ENCODE measurements at regions not wholly inside any gene's neighbourhood (a gene's known extent, or its start where the extent isn't known, plus 50 kb on each side); places are given as distances from the start of the nearest gene placed in this dataset.

GRCh38 chr2:109070290-109070689 lies 58.7 kb upstream of the SH3RF3 start:
- H2AK5ac ChIP-seq (ENCODE audit: low read length, severe bottlenecking) = no peak overlapping the region
- H2BK15ac ChIP-seq (ENCODE audit: low read depth, poor library complexity, severe bottlenecking) = no peak overlapping the region
- no peaks in the 10 kb centered on the region for H3K36me3 ChIP-seq (ENCODE audit: control insufficient read depth in 1 of 2, insufficient read depth in 2 of 2, low read depth in 1 of 2, low read length in 2 of 2)
- no peaks in the 10 kb centered on the region for H3K4me1 ChIP-seq (ENCODE audit: control insufficient read depth, insufficient read depth, low read depth, low read length)
- no peak overlapping the region for H2BK5ac ChIP-seq (ENCODE audit: low read depth, low read length, poor library complexity, severe bottlenecking)
- peaks cover 38 to 63% of the 10 kb centered on the region in 2 experiments for H3K27me3 ChIP-seq (ENCODE audit: control insufficient read depth in 1 of 2, insufficient read depth in 1 of 2, low read length in 2 of 2)
- no peak overlapping the region for H3K9ac ChIP-seq (ENCODE audit: low read length)
- no peak overlapping the region for H3K4me2 ChIP-seq (ENCODE audit: low read length, poor library complexity, severe bottlenecking)
- H4K91ac ChIP-seq (ENCODE audit: low read length) = no peak overlapping the region
- no peak for DNase-seq
- no peaks in the 10 kb centered on the region for H3K9me3 ChIP-seq (ENCODE audit: control insufficient read depth, low read length)
- no peak overlapping the region for H3K23ac ChIP-seq (ENCODE audit: low read length in 2 of 2)
- no peak overlapping the region for H3K27ac ChIP-seq (ENCODE audit: low read length, poor library complexity, severe bottlenecking)
- H3K4ac ChIP-seq (ENCODE audit: low read depth in 1 of 2, low read length in 2 of 2) = no peak overlapping the region
- H2BK120ac ChIP-seq (ENCODE audit: low read depth, low read length) = no peak overlapping the region
- H3K79me1 ChIP-seq (replicated peaks; ENCODE audit: low read length, poor library complexity, severe bottlenecking) = no peaks in the 10 kb centered on the region
- no peak overlapping the region for H4K8ac ChIP-seq (ENCODE audit: low read length)
- H3K14ac ChIP-seq (ENCODE audit: low read length in 2 of 2) = no peak overlapping the region
- no peak overlapping the region for H2AFZ ChIP-seq (ENCODE audit: low read depth, low read length)
- H3K4me3 ChIP-seq (ENCODE audit: insufficient read depth in 1 of 2, low read depth in 1 of 2, low read length in 2 of 2) = no peak overlapping the region
- H3K18ac ChIP-seq (ENCODE audit: low read depth in 1 of 2, low read length in 2 of 2) = no peak overlapping the region
- 60% methylated on average over 6 of the region's 6 CpGs for WGBS
- H2BK12ac ChIP-seq (ENCODE audit: low read length in 2 of 2) = no peak overlapping the region

- H2BK15ac ChIP-seq (ENCODE audit: low read depth, poor library complexity, severe bottlenecking) = no peak overlapping the region
- no peaks in the 10 kb centered on the region for H3K4me1 ChIP-seq (ENCODE audit: control insufficient read depth, insufficient read depth, low read depth, low read length)
- H3K36me3 ChIP-seq (ENCODE audit: control insufficient read depth in 1 of 2, insufficient read depth in 2 of 2, low read depth in 1 of 2, low read length in 2 of 2) = no peaks in the 10 kb centered on the region
- no peak overlapping the region for H3K18ac ChIP-seq (ENCODE audit: low read depth in 1 of 2, low read length in 2 of 2)
- H2BK120ac ChIP-seq (ENCODE audit: low read depth, low read length) = no peak overlapping the region
- no peak overlapping the region for H3K4me2 ChIP-seq (ENCODE audit: low read length, poor library complexity, severe bottlenecking)
- H2BK5ac ChIP-seq (ENCODE audit: low read depth, low read length, poor library complexity, severe bottlenecking) = no peak overlapping the region
- WGBS = 68% methylated on average over 8 of the region's 9 CpGs
- no peak overlapping the region for H3K4me3 ChIP-seq (ENCODE audit: insufficient read depth in 1 of 2, low read depth in 1 of 2, low read length in 2 of 2)
- H3K27ac ChIP-seq (ENCODE audit: low read length, poor library complexity, severe bottlenecking) = no peak overlapping the region
- H2BK12ac ChIP-seq (ENCODE audit: low read length in 2 of 2) = no peak overlapping the region
- H3K4ac ChIP-seq (ENCODE audit: low read depth in 1 of 2, low read length in 2 of 2) = no peak overlapping the region
- H2AFZ ChIP-seq (ENCODE audit: low read depth, low read length) = no peak overlapping the region
- H3K23ac ChIP-seq (ENCODE audit: low read length in 2 of 2) = no peak overlapping the region
- no peak overlapping the region for H3K9ac ChIP-seq (ENCODE audit: low read length)
- no peak overlapping the region for H3K14ac ChIP-seq (ENCODE audit: low read length in 2 of 2)
- DNase-seq = no peak
- H4K91ac ChIP-seq (ENCODE audit: low read length) = no peak overlapping the region
- H3K79me1 ChIP-seq (replicated peaks; ENCODE audit: low read length, poor library complexity, severe bottlenecking) = no peaks in the 10 kb centered on the region
- H3K27me3 ChIP-seq (ENCODE audit: control insufficient read depth in 1 of 2, insufficient read depth in 1 of 2, low read length in 2 of 2) = peaks cover 42 to 70% of the 10 kb centered on the region in 2 experiments
- H3K9me3 ChIP-seq (ENCODE audit: control insufficient read depth, low read length) = no peaks in the 10 kb centered on the region
- no peak overlapping the region for H4K8ac ChIP-seq (ENCODE audit: low read length)
- no peak overlapping the region for H2AK5ac ChIP-seq (ENCODE audit: low read length, severe bottlenecking)
Measured at GRCh38 chr2:109069331-109070194, 59.4 kb upstream of the SH3RF3 start.

GRCh38 chr2:109068811-109069210 lies 60.2 kb upstream of the SH3RF3 start:
- no peaks in the 10 kb centered on the region for H3K4me1 ChIP-seq (ENCODE audit: control insufficient read depth, insufficient read depth, low read depth, low read length)
- no peak overlapping the region for H3K18ac ChIP-seq (ENCODE audit: low read depth in 1 of 2, low read length in 2 of 2)
- no peak overlapping the region for H3K23ac ChIP-seq (ENCODE audit: low read length in 2 of 2)
- WGBS = 88% methylated on average over 1 of the region's 2 CpGs
- peaks cover 43 to 75% of the 10 kb centered on the region in 2 experiments for H3K27me3 ChIP-seq (ENCODE audit: control insufficient read depth in 1 of 2, insufficient read depth in 1 of 2, low read length in 2 of 2)
- no peak overlapping the region for H4K91ac ChIP-seq (ENCODE audit: low read length)
- H3K4ac ChIP-seq (ENCODE audit: low read depth in 1 of 2, low read length in 2 of 2) = no peak overlapping the region
- no peak overlapping the region for H3K4me3 ChIP-seq (ENCODE audit: insufficient read depth in 1 of 2, low read depth in 1 of 2, low read length in 2 of 2)
- H4K8ac ChIP-seq (ENCODE audit: low read length) = no peak overlapping the region
- no peaks in the 10 kb centered on the region for H3K9me3 ChIP-seq (ENCODE audit: control insufficient read depth, low read length)
- no peak overlapping the region for H3K9ac ChIP-seq (ENCODE audit: low read length)
- no peaks in the 10 kb centered on the region for H3K36me3 ChIP-seq (ENCODE audit: control insufficient read depth in 1 of 2, insufficient read depth in 2 of 2, low read depth in 1 of 2, low read length in 2 of 2)
- no peak overlapping the region for H2BK12ac ChIP-seq (ENCODE audit: low read length in 2 of 2)
- no peak overlapping the region for H2AFZ ChIP-seq (ENCODE audit: low read depth, low read length)
- H2BK15ac ChIP-seq (ENCODE audit: low read depth, poor library complexity, severe bottlenecking) = no peak overlapping the region
- no peak overlapping the region for H3K27ac ChIP-seq (ENCODE audit: low read length, poor library complexity, severe bottlenecking)
- no peak overlapping the region for H2BK5ac ChIP-seq (ENCODE audit: low read depth, low read length, poor library complexity, severe bottlenecking)
- H3K4me2 ChIP-seq (ENCODE audit: low read length, poor library complexity, severe bottlenecking) = no peak overlapping the region
- DNase-seq = no peak
- H2AK5ac ChIP-seq (ENCODE audit: low read length, severe bottlenecking) = no peak overlapping the region
- no peak overlapping the region for H3K14ac ChIP-seq (ENCODE audit: low read length in 2 of 2)
- no peak overlapping the region for H2BK120ac ChIP-seq (ENCODE audit: low read depth, low read length)
- no peaks in the 10 kb centered on the region for H3K79me1 ChIP-seq (replicated peaks; ENCODE audit: low read length, poor library complexity, severe bottlenecking)

GRCh38 chr2:109067631-109068125 lies 61.3 kb upstream of the SH3RF3 start:
- Histone ChIP-seq H3K18ac (ENCODE audit: low read depth in 1 of 2, low read length in 2 of 2) (no peak overlapping the region), H3K9ac (ENCODE audit: low read length) (no peak overlapping the region), H2BK120ac (ENCODE audit: low read depth, low read length) (no peak overlapping the region), H3K27me3 (ENCODE audit: control insufficient read depth in 1 of 2, insufficient read depth in 1 of 2, low read length in 2 of 2) (peaks cover 53 to 82% of the 10 kb centered on the region in 2 experiments), H3K4me2 (ENCODE audit: low read length, poor library complexity, severe bottlenecking) (no peak overlapping the region), H3K27ac (ENCODE audit: low read length, poor library complexity, severe bottlenecking) (no peak overlapping the region), H3K4me3 (ENCODE audit: insufficient read depth in 1 of 2, low read depth in 1 of 2, low read length in 2 of 2) (no peak overlapping the region), H4K8ac (ENCODE audit: low read length) (no peak overlapping the region), H3K79me1 (replicated peaks; ENCODE audit: low read length, poor library complexity, severe bottlenecking) (no peaks in the 10 kb centered on the region), H4K91ac (ENCODE audit: low read length) (no peak overlapping the region), H3K9me3 (ENCODE audit: control insufficient read depth, low read length) (no peaks in the 10 kb centered on the region), H2BK12ac (ENCODE audit: low read length in 2 of 2) (no peak overlapping the region), H2AFZ (ENCODE audit: low read depth, low read length) (no peak overlapping the region), H2BK5ac (ENCODE audit: low read depth, low read length, poor library complexity, severe bottlenecking) (no peak overlapping the region), H3K23ac (ENCODE audit: low read length in 2 of 2) (no peak overlapping the region), H3K14ac (ENCODE audit: low read length in 2 of 2) (no peak overlapping the region), H3K4ac (ENCODE audit: low read depth in 1 of 2, low read length in 2 of 2) (no peak overlapping the region), H2BK15ac (ENCODE audit: low read depth, poor library complexity, severe bottlenecking) (no peak overlapping the region), H2AK5ac (ENCODE audit: low read length, severe bottlenecking) (no peak overlapping the region), H3K36me3 (ENCODE audit: control insufficient read depth in 1 of 2, insufficient read depth in 2 of 2, low read depth in 1 of 2, low read length in 2 of 2) (no peaks in the 10 kb centered on the region), H3K4me1 (ENCODE audit: control insufficient read depth, insufficient read depth, low read depth, low read length) (peaks cover 4% of the 10 kb centered on the region)
- no peak for DNase-seq
- whole genome bisulfite sequencing = 77% methylated on average over 5 of the region's 5 CpGs

Data from mesenchymal stem cell (in vitro differentiated cells and primary cell).